OCI-LY1 (cell line): ENCODE measurements at regions not wholly inside any gene's neighbourhood (a gene's known extent, or its start where the extent isn't known, plus 50 kb on each side); places are given as distances from the start of the nearest gene placed in this dataset.

ENCODE experiments used
- H2AFZ ChIP-seq: fragments of 200-600 bp; sonication (generic), shearing (Covaris generic); 2 replicates; pipeline ENCODE4 v1.6.0; 2014; ENCODE audit warnings: antibody characterized with exemption, mild to moderate bottlenecking, low read length
- H3F3A ChIP-seq: fragments of 200-600 bp; sonication (generic), shearing (Covaris generic); 2 replicates; pipeline ENCODE4 v1.6.0; 2014; ENCODE audit warnings: mild to moderate bottlenecking, antibody characterized with exemption, low read length, moderate library complexity; ENCODE audit not compliant: insufficient read depth
- H3K27ac ChIP-seq: fragments of 200-600 bp; sonication (generic); 2 replicates; pipeline ENCODE4 v1.5.1; 2014; ENCODE audit warnings: low read length, mixed run types, mild to moderate bottlenecking, low read depth; ENCODE audit not compliant: poor library complexity, severe bottlenecking
- H3K27me3 ChIP-seq: fragments of 200-600 bp; sonication (generic); 2 replicates; pipeline ENCODE4 v1.6.0; 2014; ENCODE audit warnings: antibody characterized with exemption, mild to moderate bottlenecking, low read length, moderate library complexity; ENCODE audit not compliant: insufficient read depth
- H3K36me3 ChIP-seq: fragments of 200-600 bp; sonication (generic); 2 replicates; pipeline ENCODE4 v1.6.1; 2014; ENCODE audit warnings: mild to moderate bottlenecking, antibody characterized with exemption, low read length, moderate library complexity, mixed read lengths; ENCODE audit not compliant: insufficient read depth
- H3K4me1 ChIP-seq: fragments of 200-600 bp; sonication (generic); 2 replicates; pipeline ENCODE4 v1.5.1; 2014; ENCODE audit warnings: mild to moderate bottlenecking, low read length, moderate library complexity; ENCODE audit not compliant: insufficient read depth, severe bottlenecking
- H3K4me2 ChIP-seq: fragments of 200-600 bp; sonication (generic), shearing (Covaris generic); 2 replicates; pipeline ENCODE4 v1.6.1; 2014; ENCODE audit warnings: low read length
- H3K4me3 ChIP-seq: fragments of 200-600 bp; sonication (generic); 2 replicates; pipeline ENCODE4 v1.5.1; 2014; ENCODE audit warnings: low read length, low read depth, mild to moderate bottlenecking, mixed read lengths; ENCODE audit not compliant: poor library complexity, severe bottlenecking
- H3K79me2 ChIP-seq: fragments of 200-600 bp; shearing (Covaris generic); 2 replicates; pipeline ENCODE4 v1.6.1; 2016; ENCODE audit warnings: mixed run types, low read length, mixed read lengths; ENCODE audit not compliant: insufficient read depth
- H3K9ac ChIP-seq: fragments of 200-600 bp; sonication (generic), shearing (Covaris generic); 2 replicates; pipeline ENCODE4 v1.6.1; 2014; ENCODE audit warnings: mild to moderate bottlenecking, low read length, mixed read lengths
- H3K9me2 ChIP-seq: fragments of 200-600 bp; sonication (generic), shearing (Covaris generic); 2 replicates; pipeline ENCODE4 v1.6.1; 2014; ENCODE audit warnings: low read depth, mild to moderate bottlenecking, low read length, mixed read lengths
- H3K9me3 ChIP-seq: fragments of 200-600 bp; shearing (Covaris generic); 2 replicates; pipeline ENCODE4 v1.6.1; 2014; ENCODE audit warnings: low read length, mixed read lengths
- H4K20me1 ChIP-seq: fragments of 200-600 bp; sonication (generic), shearing (Covaris generic); 2 replicates; pipeline ENCODE4 v1.6.0; 2016; ENCODE audit warnings: mild to moderate bottlenecking, low read length; ENCODE audit not compliant: insufficient read depth
- EZH2 ChIP-seq: fragments of 200-600 bp; sonication (generic), shearing (Covaris generic); IDR thresholded peaks from 2 replicates; pipeline ENCODE4 v1.8.0; 2017; ENCODE audit warnings: borderline replicate concordance, mixed run types, mild to moderate bottlenecking, antibody characterized with exemption, low read length, moderate library complexity, mixed read lengths
- TF ChIP-seq, protein P1 (sequence below): fragments of 200-600 bp; sonication (generic), shearing (Covaris generic); IDR thresholded peaks from 2 replicates; pipeline ENCODE4 v1.5.1; 2017; ENCODE audit warnings: mild to moderate bottlenecking, antibody characterized with exemption, low read length, moderate library complexity, mixed read lengths

- H2AFZ ChIP-seq = no peak overlapping the region
- TF ChIP-seq, protein P1, sequence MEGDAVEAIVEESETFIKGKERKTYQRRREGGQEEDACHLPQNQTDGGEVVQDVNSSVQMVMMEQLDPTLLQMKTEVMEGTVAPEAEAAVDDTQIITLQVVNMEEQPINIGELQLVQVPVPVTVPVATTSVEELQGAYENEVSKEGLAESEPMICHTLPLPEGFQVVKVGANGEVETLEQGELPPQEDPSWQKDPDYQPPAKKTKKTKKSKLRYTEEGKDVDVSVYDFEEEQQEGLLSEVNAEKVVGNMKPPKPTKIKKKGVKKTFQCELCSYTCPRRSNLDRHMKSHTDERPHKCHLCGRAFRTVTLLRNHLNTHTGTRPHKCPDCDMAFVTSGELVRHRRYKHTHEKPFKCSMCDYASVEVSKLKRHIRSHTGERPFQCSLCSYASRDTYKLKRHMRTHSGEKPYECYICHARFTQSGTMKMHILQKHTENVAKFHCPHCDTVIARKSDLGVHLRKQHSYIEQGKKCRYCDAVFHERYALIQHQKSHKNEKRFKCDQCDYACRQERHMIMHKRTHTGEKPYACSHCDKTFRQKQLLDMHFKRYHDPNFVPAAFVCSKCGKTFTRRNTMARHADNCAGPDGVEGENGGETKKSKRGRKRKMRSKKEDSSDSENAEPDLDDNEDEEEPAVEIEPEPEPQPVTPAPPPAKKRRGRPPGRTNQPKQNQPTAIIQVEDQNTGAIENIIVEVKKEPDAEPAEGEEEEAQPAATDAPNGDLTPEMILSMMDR = no peak
- TF ChIP-seq EZH2 = no peak
Measured at GRCh38 chr5:143896516-143896915, 84.6 kb downstream of the HMHB1 start.

DNA sequence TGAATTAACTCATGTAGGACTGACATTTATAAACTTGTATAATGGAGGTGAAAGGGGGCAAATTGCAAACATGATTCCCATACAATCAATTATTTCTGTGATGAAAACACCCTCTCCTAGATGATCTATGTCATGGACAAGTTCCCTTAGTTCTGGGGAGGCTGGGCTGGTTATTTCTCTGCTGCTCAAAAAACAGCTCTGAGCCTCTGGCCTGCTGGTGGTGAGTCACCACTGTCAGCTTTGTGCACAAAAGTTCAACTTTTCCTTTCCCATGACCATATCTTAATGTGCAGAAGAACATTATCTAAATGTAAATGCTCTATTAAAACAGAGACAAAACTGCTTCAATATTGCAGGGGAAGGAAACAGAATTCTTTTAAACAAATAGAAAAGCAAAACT lies 85.0 kb downstream of the HMHB1 start:
- no peaks in the 10 kb centered on the region for H3K27me3 ChIP-seq
- no peaks in the 10 kb centered on the region for H3K9me3 ChIP-seq
- no peaks in the 10 kb centered on the region for H3K79me2 ChIP-seq
- no peak overlapping the region for H2AFZ ChIP-seq
- no peak overlapping the region for H3K27ac ChIP-seq
- H3K9ac ChIP-seq = no peak overlapping the region
- H3K36me3 ChIP-seq = no peaks in the 10 kb centered on the region
- H3F3A ChIP-seq = no peaks in the 10 kb centered on the region
- H3K4me3 ChIP-seq = no peak overlapping the region
- H3K9me2 ChIP-seq = no peaks in the 10 kb centered on the region
- H3K4me1 ChIP-seq = no peaks in the 10 kb centered on the region
- H4K20me1 ChIP-seq = no peaks in the 10 kb centered on the region
- TF ChIP-seq, protein P1 = no peak
- TF ChIP-seq EZH2 = no peak
- H3K4me2 ChIP-seq = no peak overlapping the region

More at GRCh38 chr5:143896516-143896915, 84.6 kb downstream of the HMHB1 start:
- Histone ChIP-seq H3K27me3 (no peaks in the 10 kb centered on the region), H3K27ac (no peak overlapping the region), H3K4me3 (no peak overlapping the region), H3F3A (no peaks in the 10 kb centered on the region), H3K9me3 (no peaks in the 10 kb centered on the region), H3K9me2 (no peaks in the 10 kb centered on the region), H4K20me1 (no peaks in the 10 kb centered on the region), H3K9ac (no peak overlapping the region), H3K79me2 (no peaks in the 10 kb centered on the region), H3K4me2 (no peak overlapping the region), H3K36me3 (no peaks in the 10 kb centered on the region), H3K4me1 (no peaks in the 10 kb centered on the region)

DNA sequence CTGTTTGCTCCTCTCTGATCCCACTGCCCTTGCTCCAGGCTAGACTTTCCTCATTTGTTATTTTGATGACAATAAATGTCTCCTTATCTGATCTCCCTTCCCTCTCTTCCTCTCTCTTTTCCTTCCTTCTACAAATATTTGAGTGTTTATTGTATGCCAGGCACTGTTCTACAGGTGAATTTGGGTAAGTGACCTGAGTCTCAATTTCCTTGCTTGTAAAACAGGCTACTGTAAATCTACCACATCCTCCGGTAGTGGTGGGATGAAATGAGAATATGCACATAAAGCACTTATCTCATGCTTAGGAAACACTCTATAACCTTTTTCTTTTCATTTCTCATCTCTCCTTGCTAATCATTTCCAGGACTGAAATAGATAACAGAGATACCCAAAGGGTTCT lies 86.4 kb downstream of the HMHB1 start:
- no peaks in the 10 kb centered on the region for H3F3A ChIP-seq
- no peaks in the 10 kb centered on the region for H3K36me3 ChIP-seq
- no peaks in the 10 kb centered on the region for H4K20me1 ChIP-seq
- H2AFZ ChIP-seq = no peak overlapping the region
- H3K27me3 ChIP-seq = no peaks in the 10 kb centered on the region
- TF ChIP-seq EZH2 = no peak
- TF ChIP-seq, protein P1 = no peak
- no peak overlapping the region for H3K9ac ChIP-seq
- no peaks in the 10 kb centered on the region for H3K9me3 ChIP-seq
- no peak overlapping the region for H3K27ac ChIP-seq
- H3K4me1 ChIP-seq = no peaks in the 10 kb centered on the region
- H3K4me3 ChIP-seq = no peak overlapping the region
- H3K79me2 ChIP-seq = no peaks in the 10 kb centered on the region
- no peak overlapping the region for H3K4me2 ChIP-seq
- no peaks in the 10 kb centered on the region for H3K9me2 ChIP-seq
